AG04449 (cell line): ENCODE measurements at regions not wholly inside any gene's neighbourhood (a gene's known extent, or its start where the extent isn't known, plus 50 kb on each side); places are given as distances from the start of the nearest gene placed in this dataset.

ENCODE experiments used
- CTCF ChIA-PET: fragments of 350-600 bp; formaldehyde crosslinking; extraction: SDS; loops from one replicate; lab custom pipeline; 2021; ENCODE audit warnings: antibody characterized with exemption; lab: Yijun Ruan, JAX
- POLR2A ChIA-PET: fragments of 400-600, 350-600 bp; formaldehyde crosslinking; extraction: SDS; loops from one replicate; lab custom pipeline; 2020; ENCODE audit warnings: antibody characterized with exemption, inconsistent platforms; lab: Yijun Ruan, JAX
- DNase-seq: peaks from one replicate; pipeline ENCODE4 v3.0.0-alpha.2; 2010; ENCODE audit warnings: low read depth, low spot score
- H3K4me3 ChIP-seq: 2 replicates; pipeline ENCODE4 v1.5.1; 2011; ENCODE audit warnings: low read depth, mild to moderate bottlenecking, control low read depth, low read length
- CTCF ChIP-seq: IDR thresholded peaks from one replicate; pipeline ENCODE4 v1.5.1; 2011; ENCODE audit warnings: mild to moderate bottlenecking, moderate library complexity, low read length, control low read depth, inconsistent platforms; ENCODE audit not compliant: insufficient read depth; ENCODE audit errors: missing control alignments

- ChIA-PET CTCF (no interaction called here), POLR2A (no interaction called here)
- no peak for DNase-seq
- H3K4me3 ChIP-seq = no peak overlapping the region
- no peak for TF ChIP-seq CTCF
Observed at GRCh38 chr20:63089051-63089907, 82.5 kb upstream of the BHLHE23 start.

GRCh38 chr20:63087872-63088680 is 81.3 kb upstream of the BHLHE23 start:
- no peak for TF ChIP-seq CTCF
- H3K4me3 ChIP-seq = no peak overlapping the region
- ChIA-PET CTCF (no interaction called here), POLR2A (no interaction called here)
- DNase-seq = no peak

GRCh38 chr20:63087236-63087871 is 80.6 kb upstream of the BHLHE23 start:
- ChIA-PET CTCF (no interaction called here), POLR2A (no interaction called here)
- H3K4me3 ChIP-seq = no peak overlapping the region
- no peak for TF ChIP-seq CTCF
- no peak for DNase-seq

GRCh38 chr20:63086421-63087235 is 79.9 kb upstream of the BHLHE23 start:
- no peak for TF ChIP-seq CTCF
- CTCF ChIA-PET = interaction anchor here (0.6 kb wide), 1 partner anchor 8 kb away, joined by 3 read pairs; no protein-coding TSS in a partner anchor
- no peak for DNase-seq
- no peak overlapping the region for H3K4me3 ChIP-seq
- POLR2A ChIA-PET = no interaction called here

GRCh38 chr20:63085151-63085861 is 78.5 kb upstream of the BHLHE23 start:
- no peak overlapping the region for H3K4me3 ChIP-seq
- CTCF ChIA-PET = interaction anchor here (0.6 to 1.0 kb wide), 2 partner anchors 27 to 112 kb away, joined by 3 read pairs; no protein-coding TSS in a partner anchor
- TF ChIP-seq CTCF = no peak
- POLR2A ChIA-PET = no interaction called here
- no peak for DNase-seq
